ENCODE measurements at regions not wholly inside any gene's neighbourhood (a gene's known extent, or its start where the extent isn't known, plus 50 kb on each side); places are given as distances from the start of the nearest gene placed in this dataset.

DNA sequence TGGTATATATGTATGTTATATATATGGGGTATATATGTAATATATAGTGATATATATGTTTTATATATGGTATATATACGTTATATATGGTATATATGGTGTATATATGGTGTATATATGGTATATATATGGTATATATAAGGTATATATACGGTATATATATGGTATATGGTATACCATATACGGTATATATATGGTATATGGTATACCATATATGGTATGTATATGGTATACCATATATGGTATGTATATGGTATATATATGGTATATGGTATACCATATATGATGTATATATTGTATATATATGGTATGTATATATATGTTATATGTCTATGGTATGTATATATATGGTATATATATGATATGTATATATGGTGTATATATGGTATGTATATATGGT lies 447.7 kb upstream of the USP24 start:
- H3K27ac ChIP-seq = no peak overlapping the region
- no peak for TF ChIP-seq ZFX (IDR thresholded peaks at IDR 0.05; ENCODE audit: borderline replicate concordance)
- TF ChIP-seq, protein P1, sequence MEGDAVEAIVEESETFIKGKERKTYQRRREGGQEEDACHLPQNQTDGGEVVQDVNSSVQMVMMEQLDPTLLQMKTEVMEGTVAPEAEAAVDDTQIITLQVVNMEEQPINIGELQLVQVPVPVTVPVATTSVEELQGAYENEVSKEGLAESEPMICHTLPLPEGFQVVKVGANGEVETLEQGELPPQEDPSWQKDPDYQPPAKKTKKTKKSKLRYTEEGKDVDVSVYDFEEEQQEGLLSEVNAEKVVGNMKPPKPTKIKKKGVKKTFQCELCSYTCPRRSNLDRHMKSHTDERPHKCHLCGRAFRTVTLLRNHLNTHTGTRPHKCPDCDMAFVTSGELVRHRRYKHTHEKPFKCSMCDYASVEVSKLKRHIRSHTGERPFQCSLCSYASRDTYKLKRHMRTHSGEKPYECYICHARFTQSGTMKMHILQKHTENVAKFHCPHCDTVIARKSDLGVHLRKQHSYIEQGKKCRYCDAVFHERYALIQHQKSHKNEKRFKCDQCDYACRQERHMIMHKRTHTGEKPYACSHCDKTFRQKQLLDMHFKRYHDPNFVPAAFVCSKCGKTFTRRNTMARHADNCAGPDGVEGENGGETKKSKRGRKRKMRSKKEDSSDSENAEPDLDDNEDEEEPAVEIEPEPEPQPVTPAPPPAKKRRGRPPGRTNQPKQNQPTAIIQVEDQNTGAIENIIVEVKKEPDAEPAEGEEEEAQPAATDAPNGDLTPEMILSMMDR (IDR thresholded peaks at IDR 0.05) = no peak

DNA sequence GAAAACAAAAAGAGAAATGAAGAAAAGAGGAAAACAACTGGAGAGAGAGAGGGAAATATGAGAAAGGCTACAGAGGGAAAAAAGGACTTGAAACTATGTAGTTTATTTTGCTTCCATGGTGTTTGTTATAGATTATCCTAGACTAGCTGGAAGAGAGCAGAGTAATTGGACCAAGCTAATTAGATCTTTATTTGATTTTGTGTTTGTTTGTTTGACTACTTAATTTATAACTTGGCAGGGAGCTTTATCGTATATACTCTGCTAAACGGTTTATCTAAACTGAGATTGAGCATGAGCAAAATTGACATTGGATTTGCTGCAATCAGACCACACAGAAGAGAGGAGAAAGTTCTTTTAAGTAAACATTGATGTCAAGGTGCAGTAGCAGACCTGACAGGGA lies 443.8 kb upstream of the USP24 start:
- TF ChIP-seq ZFX (IDR thresholded peaks at IDR 0.05; ENCODE audit: borderline replicate concordance) = no peak
- TF ChIP-seq, protein P1 (IDR thresholded peaks at IDR 0.05) = no peak
- H3K27ac ChIP-seq = no peak overlapping the region

DNA sequence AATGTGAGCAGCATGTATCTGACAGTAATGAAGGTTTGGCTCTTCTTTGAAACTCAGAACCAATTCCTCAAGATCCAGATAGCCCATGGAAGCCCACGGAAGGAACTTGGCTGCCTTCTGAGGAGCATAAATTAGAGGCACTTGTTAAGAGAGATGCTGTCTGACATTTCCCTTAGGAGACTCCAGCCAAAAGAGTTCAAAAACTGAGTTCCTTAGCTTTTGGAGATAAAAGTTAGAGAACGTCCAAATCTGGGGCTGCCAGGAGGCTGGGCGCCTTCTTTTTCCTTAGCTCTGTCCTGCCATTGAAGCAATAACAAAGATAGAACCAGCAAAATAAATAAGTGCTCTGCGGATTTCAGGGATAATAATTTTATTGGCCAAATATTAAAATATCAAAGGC lies 439.6 kb upstream of the USP24 start:
- TF ChIP-seq, protein P1 (IDR thresholded peaks at IDR 0.05) = no peak
- TF ChIP-seq ZFX (IDR thresholded peaks at IDR 0.05; ENCODE audit: borderline replicate concordance) = no peak
- no peak overlapping the region for H3K27ac ChIP-seq

DNA sequence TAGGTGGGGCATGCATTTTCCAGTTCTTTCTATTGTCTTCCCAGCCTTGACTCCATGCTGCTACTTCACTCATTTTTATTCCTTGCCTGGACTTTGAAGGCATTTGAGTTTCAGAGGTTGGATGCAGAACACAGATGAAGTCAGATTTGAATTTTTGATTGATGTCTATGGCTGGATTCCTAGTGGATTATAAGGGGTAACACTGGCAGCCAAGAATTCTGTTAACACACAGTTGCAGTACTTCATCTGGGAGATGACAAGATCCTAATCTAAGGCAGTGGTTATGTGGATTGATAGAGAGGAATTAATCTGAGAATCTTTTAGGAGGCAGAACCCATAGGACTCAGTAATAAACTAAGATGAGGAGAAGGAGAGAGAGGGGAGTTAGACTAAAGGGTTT lies 439.0 kb upstream of the USP24 start:
- no peak overlapping the region for H3K27ac ChIP-seq
- TF ChIP-seq, protein P1 (IDR thresholded peaks at IDR 0.05) = no peak
- TF ChIP-seq ZFX (IDR thresholded peaks at IDR 0.05; ENCODE audit: borderline replicate concordance) = no peak

DNA sequence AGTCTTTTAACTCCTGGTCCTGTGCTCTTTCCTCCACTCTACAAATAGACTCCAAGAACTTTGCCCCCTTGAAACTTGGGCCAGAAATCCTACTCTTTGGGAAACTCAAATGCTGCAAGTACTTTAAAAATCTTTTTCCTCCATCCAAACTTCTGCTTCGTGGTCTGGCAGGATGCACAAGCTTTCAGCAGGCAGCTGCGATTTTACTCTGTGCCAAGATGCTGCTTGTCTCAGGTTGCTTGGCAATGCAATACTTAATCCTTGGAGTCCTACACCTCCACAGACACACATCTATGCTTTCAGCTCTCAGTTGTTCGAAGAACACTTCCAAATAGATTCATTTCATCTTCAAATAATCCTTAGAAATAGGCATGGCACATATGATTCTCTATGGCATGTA lies 435.3 kb upstream of the USP24 start:
- no peak overlapping the region for H3K27ac ChIP-seq
- TF ChIP-seq ZFX (IDR thresholded peaks at IDR 0.05; ENCODE audit: borderline replicate concordance) = no peak
- TF ChIP-seq, protein P1 (IDR thresholded peaks at IDR 0.05) = no peak

DNA sequence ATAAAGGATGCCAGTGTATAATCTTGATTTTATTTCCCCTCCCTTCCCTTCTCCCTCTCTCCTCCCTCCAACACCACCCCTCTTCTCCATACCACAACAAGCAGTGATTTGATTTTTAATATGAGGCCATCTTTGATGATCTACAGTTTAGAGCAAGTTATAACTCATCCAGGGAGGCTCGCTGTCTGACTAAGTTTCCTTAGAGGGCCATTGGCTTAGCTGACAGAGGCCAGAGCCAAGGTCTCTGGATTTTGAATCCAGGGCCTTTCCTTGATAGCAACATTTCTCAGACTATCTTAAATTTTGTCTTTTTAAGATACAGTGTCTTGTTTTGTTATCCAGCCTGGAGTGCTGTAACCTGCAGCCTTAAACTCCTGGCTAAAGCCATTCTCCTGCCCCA lies 431.0 kb upstream of the USP24 start:
- TF ChIP-seq, protein P1 (IDR thresholded peaks at IDR 0.05) = no peak
- no peak for TF ChIP-seq ZFX (IDR thresholded peaks at IDR 0.05; ENCODE audit: borderline replicate concordance)
- no peak overlapping the region for H3K27ac ChIP-seq

DNA sequence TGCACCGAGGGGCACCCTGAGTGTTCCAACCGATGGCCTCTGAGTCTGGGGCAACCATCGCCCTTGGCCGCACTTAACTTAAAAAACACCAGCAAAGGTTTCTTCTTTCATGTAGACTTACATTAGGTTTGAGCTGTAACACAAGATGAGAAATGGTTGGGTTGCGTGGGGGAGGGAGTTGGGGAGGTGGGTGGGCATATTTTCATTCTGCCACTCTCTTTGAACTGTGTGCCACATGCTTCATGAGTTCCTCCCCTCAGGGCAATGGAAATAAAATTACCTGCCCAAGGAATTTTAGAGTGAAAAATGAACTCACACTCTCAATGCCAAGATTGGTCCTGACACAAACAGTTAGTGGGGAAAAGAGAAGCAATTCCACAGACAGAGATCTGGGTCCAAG lies 430.1 kb upstream of the USP24 start:
- TF ChIP-seq, protein P1 (IDR thresholded peaks at IDR 0.05) = no peak
- TF ChIP-seq ZFX (IDR thresholded peaks at IDR 0.05; ENCODE audit: borderline replicate concordance) = no peak
- H3K27ac ChIP-seq = no peak overlapping the region

Measured in 22Rv1 (cell line).